GM21447 (cell line): ENCODE measurements at regions not wholly inside any gene's neighbourhood (a gene's known extent, or its start where the extent isn't known, plus 50 kb on each side); places are given as distances from the start of the nearest gene placed in this dataset.
"Not testable (repeated sequence)": the region's sequence is repeated elsewhere in the genome, so short reads cannot be mapped to it uniquely, and the experiment has no call there.

Experiments used
- ATAC-seq: cut with Tn5 transposase; IDR thresholded peaks from one replicate; pipeline ENCODE4 v1.9.1; 2021; ENCODE audit not compliant: unreplicated experiment

- ATAC-seq: no peak
These were observed 99.0 kb downstream of the AREG start for GRCh38 chr4:74543983-74544382.

GRCh38 chr4:74544655-74545361 is 99.9 kb downstream of the AREG start:
- ATAC-seq: no peak

- ATAC-seq: no peak
These were observed 100.5 kb downstream of the AREG start for GRCh38 chr4:74545448-74545847.

GRCh38 chr4:74546057-74546456 is 101.1 kb downstream of the AREG start:
- ATAC-seq: no peak

- ATAC-seq: no peak
These were observed 102.1 kb downstream of the AREG start for GRCh38 chr4:74547042-74547441.

DNA sequence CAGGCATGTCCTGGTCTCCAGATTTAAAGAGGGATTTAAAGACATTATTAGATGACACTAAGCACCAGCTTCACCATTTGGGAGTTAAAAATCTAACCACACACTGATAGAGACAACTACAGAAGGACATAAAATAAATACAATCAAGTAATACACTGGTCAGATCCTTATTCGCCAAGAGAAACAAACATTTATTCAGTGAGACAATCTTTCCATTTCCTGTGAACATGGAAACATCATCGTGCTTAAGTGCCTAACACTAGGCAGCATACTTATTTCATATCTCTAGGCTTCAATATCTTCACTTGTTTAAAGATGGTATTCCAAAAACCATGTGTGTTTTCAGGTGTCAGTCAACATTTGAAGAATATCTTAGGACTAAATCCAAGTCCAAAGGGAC is 103.6 kb downstream of the AREG start:
- ATAC-seq: no peak

DNA sequence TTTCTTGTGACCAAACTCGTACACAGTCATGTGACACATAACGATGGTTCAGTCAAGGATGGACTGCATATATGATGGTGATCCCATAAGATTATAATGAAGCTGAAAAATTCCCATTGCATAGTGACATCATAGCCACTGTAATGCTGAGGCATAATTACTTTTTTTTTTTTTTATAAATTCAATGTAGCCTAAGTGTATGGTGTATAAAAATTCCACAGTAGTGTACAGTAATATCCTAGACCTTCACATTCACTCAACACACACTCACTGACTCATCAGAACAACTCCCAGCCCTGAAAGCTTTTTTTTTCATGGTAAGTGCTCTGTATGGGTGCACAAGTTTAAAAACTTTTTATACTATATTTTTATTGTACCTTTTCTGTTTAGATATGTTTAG is 105.0 kb downstream of the AREG start:
- no peak for ATAC-seq

- ATAC-seq: no peak
These were observed 110.3 kb downstream of the AREG start for GRCh38 chr4:74555231-74555630.

DNA sequence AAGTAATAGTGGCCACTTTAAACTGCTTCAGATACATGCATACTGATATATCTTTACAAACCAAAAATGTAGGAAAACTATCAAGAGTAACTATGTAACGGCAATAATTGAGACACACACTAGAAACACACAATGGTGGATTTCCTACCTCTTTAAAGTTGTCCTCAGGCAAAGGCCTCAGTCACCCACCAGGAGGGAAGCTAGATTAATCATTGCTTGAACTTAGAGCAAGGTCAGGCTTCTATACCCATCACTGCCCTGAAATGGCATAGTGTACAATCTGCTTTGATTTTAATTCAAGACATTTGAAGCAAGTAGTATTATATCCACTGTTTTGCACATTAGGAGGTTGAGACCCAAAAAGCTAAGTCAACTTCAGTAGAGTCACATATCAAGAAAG is 110.9 kb downstream of the AREG start:
- ATAC-seq: no peak

GRCh38 chr4:74559853-74560252 is 114.9 kb downstream of the AREG start:
- no peak for ATAC-seq

DNA sequence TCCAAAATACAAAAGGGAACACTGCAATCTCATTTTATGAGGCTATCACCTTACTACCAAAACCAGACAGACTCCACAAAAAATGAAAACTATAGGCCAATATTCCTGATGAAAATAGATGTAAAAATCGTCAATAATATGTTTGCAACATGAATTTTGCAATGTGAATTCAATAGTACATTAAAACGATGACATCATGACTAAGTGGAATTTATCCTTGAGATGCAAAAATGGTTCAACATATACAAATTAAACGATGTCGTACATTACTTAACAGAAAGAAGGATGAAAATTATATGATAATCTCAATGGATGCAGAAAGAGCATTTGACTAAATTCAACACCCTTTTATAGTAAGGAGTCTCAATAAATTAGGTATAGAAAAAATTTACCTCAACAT is 123.0 kb downstream of the AREG start:
- no peak for ATAC-seq

GRCh38 chr4:74570095-74570494 is 125.2 kb downstream of the AREG start:
- no peak for ATAC-seq

GRCh38 chr4:74578329-74578728 is 133.4 kb downstream of the AREG start:
- ATAC-seq: no peak

GRCh38 chr4:74578865-74579264 is 133.9 kb downstream of the AREG start:
- not testable (repeated sequence) for ATAC-seq

- no peak for ATAC-seq
These were observed 138.3 kb downstream of the AREG start for GRCh38 chr4:74583089-74583700.

- ATAC-seq: no peak
These were observed 138.8 kb downstream of the AREG start for GRCh38 chr4:74583757-74584156.

DNA sequence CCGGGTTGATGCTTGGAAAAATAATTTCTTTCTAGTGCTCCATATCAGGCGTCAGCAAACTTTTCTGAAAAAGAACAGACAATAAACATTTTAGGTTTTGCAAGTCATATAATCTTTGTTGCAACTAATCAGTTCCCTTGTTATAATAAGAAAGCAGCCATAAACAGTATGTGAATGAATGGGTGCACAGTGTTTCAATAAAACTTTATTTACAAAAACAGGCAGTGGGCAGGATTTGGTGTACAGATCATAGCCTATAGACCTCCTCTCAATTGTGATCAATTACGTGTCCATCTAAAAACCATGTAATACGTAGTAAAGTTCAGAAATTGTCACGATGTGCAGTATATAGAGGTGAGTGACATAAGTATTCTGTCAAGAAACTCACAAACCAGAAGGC is 143.4 kb downstream of the AREG start:
- ATAC-seq: no peak

DNA sequence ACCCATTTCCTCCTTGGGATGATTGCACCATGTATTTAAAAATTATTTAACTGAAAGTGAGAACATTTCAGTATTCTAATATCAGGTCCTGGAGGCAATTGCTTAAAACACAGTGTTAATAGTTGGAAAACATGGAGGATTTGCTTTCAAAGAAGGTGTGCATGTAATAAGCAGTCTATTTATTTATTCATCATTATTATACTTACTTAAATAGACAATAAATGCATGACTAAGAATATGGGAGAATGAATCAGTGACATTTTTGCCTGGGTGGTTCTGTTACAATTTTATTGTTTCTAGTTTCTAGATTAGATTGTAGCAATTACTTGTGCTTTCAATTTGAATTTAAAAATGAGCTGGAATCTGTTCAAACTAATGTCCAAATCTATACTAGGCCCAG is 145.5 kb downstream of the AREG start:
- no peak for ATAC-seq

GRCh38 chr4:74598611-74599325 is 153.8 kb downstream of the AREG start:
- no peak for ATAC-seq

DNA sequence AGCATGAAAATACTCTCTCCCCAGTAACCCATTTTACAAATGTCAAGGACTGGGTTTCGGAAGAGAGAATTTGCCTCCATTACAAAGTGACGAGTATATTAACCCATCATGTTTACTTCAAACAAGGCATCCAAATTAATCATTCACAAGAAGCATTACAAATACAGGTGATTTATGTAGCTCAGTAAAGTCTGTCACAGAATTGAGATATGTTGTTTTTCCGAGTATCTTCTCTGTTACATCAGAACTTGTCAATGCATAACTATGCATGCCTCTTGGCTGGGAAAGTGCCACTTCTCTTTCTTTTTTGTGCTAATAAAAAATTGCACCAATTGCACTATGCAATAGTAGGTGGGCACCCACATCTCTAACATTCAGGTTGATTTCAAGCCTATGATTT is 158.2 kb downstream of the AREG start:
- no peak for ATAC-seq

DNA sequence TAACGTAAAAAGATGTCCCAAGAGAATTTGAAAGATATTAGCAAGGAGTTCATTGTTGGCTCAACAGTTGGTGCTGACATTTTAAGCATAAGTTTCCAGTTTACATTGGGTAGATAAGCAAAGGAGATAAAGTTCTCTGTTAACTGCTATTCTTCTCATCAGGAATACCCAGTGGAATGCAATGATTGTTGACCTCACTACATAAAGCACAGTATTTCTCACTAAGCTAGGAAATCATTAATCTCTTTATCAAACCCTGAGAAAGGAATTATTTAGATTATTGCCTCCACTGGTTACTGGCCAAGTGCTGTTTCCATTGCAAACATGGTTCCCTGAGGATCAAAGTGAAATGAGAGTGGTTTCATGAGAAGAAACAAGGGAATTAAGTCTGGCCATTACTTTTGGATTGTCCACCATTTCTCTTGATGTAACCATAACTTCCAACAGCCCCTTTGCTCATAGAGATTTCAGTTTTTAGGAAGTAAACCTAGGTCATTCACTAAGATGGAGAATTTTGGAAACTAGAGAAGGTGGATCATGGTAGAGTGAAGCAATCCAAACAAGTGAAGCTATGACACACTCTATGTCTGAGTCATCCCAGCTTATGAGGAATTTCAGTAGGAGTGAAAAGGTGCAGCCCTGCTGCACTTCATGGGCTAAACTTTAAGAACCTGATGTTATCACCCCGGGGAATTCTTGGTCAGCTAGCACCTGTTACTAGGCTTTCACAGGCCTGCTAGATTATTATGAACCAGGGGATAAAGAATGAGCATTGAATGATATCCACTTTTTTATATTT is 163.4 kb downstream of the AREG start:
- ATAC-seq: no peak

DNA sequence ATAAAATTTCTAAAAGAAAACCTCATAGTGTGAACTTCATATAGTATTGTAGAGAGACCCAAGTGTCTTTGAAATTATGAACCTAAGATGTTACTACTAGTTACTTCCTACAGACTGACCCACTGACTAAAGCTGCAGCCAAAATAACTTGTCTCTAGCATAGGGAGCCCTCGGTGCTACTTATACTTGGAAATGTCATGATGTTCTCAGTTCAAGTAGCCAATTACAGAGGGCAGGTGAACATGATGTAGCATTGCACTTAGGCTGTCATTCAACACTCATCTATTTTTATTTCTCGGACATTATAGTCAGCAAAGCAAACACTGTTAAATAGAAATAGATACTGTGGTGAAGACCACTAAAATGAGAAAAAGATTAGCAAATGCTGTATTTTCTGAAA is 165.6 kb downstream of the AREG start:
- ATAC-seq: no peak
